NB4 (cell line): ENCODE measurements at regions not wholly inside any gene's neighbourhood (a gene's known extent, or its start where the extent isn't known, plus 50 kb on each side); places are given as distances from the start of the nearest gene placed in this dataset.

ENCODE experiments used
- CTCF ChIP-seq: IDR thresholded peaks from one replicate; pipeline ENCODE4 v1.5.1; 2012; ENCODE audit warnings: low read depth, low read length
- MYC ChIP-seq: IDR thresholded peaks from 2 replicates; pipeline ENCODE4 v1.6.1; 2011; ENCODE audit warnings: low read depth, low read length
- POLR2A ChIP-seq: IDR thresholded peaks from 2 replicates; pipeline ENCODE4 v1.6.1; 2011; ENCODE audit warnings: mild to moderate bottlenecking; ENCODE audit not compliant: insufficient read length; ENCODE audit errors: extremely low read depth

GRCh38 chr2:71793926-71794325, 340.6 kb downstream of the DYSF start:
- TF ChIP-seq CTCF (no peak), POLR2A (no peak), MYC (no peak)
